NCI-H748 (cell line): ENCODE measurements at regions not wholly inside any gene's neighbourhood (a gene's known extent, or its start where the extent isn't known, plus 50 kb on each side); places are given as distances from the start of the nearest gene placed in this dataset.
"Not testable (repeated sequence)": the region's sequence is repeated elsewhere in the genome, so short reads cannot be mapped to it uniquely, and the experiment has no call there.

ENCODE experiments used
- DNase-seq: peaks from one replicate; lab custom pipeline; 2025; ENCODE audit not compliant: unreplicated experiment; lab: John Stamatoyannopoulos, UW

- DNase-seq, result no peak
These were observed 51.6 kb upstream of the POMP start for GRCh38 chr13:28607187-28607955.

- no peak for DNase-seq
These were observed 52.5 kb upstream of the POMP start for GRCh38 chr13:28606466-28606865.

GRCh38 chr13:28605147-28605546, 53.8 kb upstream of the POMP start:
- not testable (repeated sequence) for DNase-seq

- DNase-seq, result no peak
These were observed 55.8 kb upstream of the POMP start for GRCh38 chr13:28603043-28603664.

GRCh38 chr13:28602580-28602979, 56.4 kb upstream of the POMP start:
- no peak for DNase-seq

GRCh38 chr13:28601581-28601980, 57.3 kb upstream of the POMP start:
- DNase-seq, result no peak

- no peak for DNase-seq
These were observed 61.3 kb upstream of the POMP start for GRCh38 chr13:28597641-28598040.

GRCh38 chr13:28590461-28590860, 68.5 kb upstream of the POMP start:
- no peak for DNase-seq

GRCh38 chr13:28588296-28588695, 70.6 kb upstream of the POMP start:
- no peak for DNase-seq

- DNase-seq, result no peak
These were observed 71.8 kb upstream of the POMP start for GRCh38 chr13:28587174-28587540.

GRCh38 chr13:28586439-28587173, 72.3 kb upstream of the POMP start:
- no peak for DNase-seq

GRCh38 chr13:28585561-28585960, 73.4 kb upstream of the POMP start:
- no peak for DNase-seq

GRCh38 chr13:28584873-28585381, 74.0 kb upstream of the POMP start:
- DNase-seq, result no peak

- no peak for DNase-seq
These were observed 75.3 kb upstream of the POMP start for GRCh38 chr13:28583651-28584091.

- DNase-seq, result no peak
These were observed 76.1 kb upstream of the POMP start for GRCh38 chr13:28582892-28583240.

- DNase-seq, result no peak
These were observed 76.6 kb upstream of the POMP start for GRCh38 chr13:28582225-28582891.

- DNase-seq, result no peak
These were observed 77.5 kb upstream of the POMP start for GRCh38 chr13:28581451-28581850.

GRCh38 chr13:28579736-28580135, 79.2 kb upstream of the POMP start:
- DNase-seq, result no peak

- no peak for DNase-seq
These were observed 79.6 kb upstream of the POMP start for GRCh38 chr13:28579322-28579721.

GRCh38 chr13:28576067-28576466, 81.1 kb upstream of the FLT1 start:
- no peak for DNase-seq

GRCh38 chr13:28575200-28575599, 80.3 kb upstream of the FLT1 start:
- no peak for DNase-seq
